Ovary (tissue), 3 donors: ENCODE measurements at regions not wholly inside any gene's neighbourhood (a gene's known extent, or its start where the extent isn't known, plus 50 kb on each side); places are given as distances from the start of the nearest gene placed in this dataset.

Source experiments
- EP300 ChIP-seq: sonication (generic); formaldehyde crosslinking; IDR thresholded peaks from one replicate; pipeline ENCODE4 v1.6.1; 2017; ENCODE audit warnings: antibody characterized with exemption
- POLR2A ChIP-seq: fragments of 450-650 bp; IDR thresholded peaks from one replicate; pipeline ENCODE4 v1.6.1; 2017; ENCODE audit warnings: antibody characterized with exemption, mild to moderate bottlenecking, moderate library complexity
- TF ChIP-seq, protein P1 (sequence below), 3 donors: fragments of 450-650 bp in 2 of 3; fragments of 200-600 bp in 1 of 3; IDR thresholded peaks; one replicate each; pipeline versions ENCODE4 v1.5.1 to v1.8.0; 2016 to 2022; ENCODE audit warnings: antibody characterized with exemption in 3 of 3, mild to moderate bottlenecking in 1 of 3
- donor health status: DM: no; HTN: no; CAD: no.

DNA sequence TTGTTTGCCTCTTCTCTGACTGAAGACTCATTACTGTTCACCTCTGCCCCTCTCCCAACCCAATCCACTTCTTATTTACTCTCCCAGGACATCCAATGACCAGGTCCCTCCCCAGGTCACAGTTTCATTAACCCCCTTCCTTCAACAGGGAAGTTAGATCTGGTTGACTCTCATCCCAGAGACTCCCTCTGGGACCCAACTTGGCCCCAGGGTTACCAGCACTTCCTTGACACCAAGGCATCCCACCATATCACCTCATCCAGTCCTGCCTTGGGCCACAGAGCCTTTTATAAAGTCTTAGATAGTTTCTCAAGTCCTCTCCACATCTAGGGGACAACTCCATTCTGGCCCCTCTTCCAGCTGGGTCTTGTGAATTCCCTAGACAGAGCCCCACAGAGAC, 470.6 kb upstream of the TSHZ3 start:
- no peak for TF ChIP-seq POLR2A
- TF ChIP-seq, protein P1, sequence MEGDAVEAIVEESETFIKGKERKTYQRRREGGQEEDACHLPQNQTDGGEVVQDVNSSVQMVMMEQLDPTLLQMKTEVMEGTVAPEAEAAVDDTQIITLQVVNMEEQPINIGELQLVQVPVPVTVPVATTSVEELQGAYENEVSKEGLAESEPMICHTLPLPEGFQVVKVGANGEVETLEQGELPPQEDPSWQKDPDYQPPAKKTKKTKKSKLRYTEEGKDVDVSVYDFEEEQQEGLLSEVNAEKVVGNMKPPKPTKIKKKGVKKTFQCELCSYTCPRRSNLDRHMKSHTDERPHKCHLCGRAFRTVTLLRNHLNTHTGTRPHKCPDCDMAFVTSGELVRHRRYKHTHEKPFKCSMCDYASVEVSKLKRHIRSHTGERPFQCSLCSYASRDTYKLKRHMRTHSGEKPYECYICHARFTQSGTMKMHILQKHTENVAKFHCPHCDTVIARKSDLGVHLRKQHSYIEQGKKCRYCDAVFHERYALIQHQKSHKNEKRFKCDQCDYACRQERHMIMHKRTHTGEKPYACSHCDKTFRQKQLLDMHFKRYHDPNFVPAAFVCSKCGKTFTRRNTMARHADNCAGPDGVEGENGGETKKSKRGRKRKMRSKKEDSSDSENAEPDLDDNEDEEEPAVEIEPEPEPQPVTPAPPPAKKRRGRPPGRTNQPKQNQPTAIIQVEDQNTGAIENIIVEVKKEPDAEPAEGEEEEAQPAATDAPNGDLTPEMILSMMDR (IDR thresholded peaks at IDR 0.05): no peak
- no peak for TF ChIP-seq EP300
